GM19035 (cell line): ENCODE measurements at regions not wholly inside any gene's neighbourhood (a gene's known extent, or its start where the extent isn't known, plus 50 kb on each side); places are given as distances from the start of the nearest gene placed in this dataset.

Experiments used
- ATAC-seq: cut with Tn5 transposase; IDR thresholded peaks from one replicate; pipeline ENCODE4 v1.9.1; 2021; ENCODE audit not compliant: unreplicated experiment

DNA sequence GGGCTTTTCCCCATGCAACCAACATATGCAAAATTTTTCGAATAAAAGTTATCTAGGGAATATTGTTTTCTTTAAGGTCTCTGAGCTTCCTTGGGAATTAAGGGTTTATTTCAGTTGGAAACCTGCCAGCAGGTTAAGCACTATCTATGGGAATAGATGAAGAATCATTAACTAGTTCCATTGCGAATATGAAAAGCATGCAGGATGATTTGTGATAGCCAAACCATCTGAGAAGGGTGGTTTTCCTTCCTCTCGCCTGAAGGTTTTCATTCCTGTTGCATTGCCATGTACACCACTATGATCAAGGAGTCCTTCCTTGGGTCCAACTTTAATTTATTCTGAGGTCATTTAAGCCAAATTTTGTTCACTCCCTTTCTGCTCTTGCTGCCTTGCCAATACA lies 184.9 kb downstream of the NR2F2 start:
- ATAC-seq: no peak

DNA sequence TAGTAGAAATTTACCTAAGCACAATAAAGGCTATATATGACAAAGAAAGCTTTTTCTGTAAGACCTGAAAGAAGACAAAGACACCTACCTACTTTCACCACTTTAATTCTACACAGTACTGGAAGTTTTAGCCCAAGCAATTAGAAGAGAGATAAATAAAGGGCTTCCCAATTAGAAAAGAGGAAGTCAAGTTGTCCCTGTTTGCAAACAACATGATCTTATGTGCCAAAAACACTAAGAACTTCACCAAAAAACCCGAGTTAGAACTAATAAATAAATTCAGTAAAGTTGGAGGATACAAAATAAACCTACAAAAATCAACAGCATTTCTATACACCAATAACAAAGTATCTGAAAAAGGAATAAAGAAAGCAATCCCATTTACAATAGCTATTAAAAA lies 190.9 kb downstream of the NR2F2 start:
- no peak for ATAC-seq

DNA sequence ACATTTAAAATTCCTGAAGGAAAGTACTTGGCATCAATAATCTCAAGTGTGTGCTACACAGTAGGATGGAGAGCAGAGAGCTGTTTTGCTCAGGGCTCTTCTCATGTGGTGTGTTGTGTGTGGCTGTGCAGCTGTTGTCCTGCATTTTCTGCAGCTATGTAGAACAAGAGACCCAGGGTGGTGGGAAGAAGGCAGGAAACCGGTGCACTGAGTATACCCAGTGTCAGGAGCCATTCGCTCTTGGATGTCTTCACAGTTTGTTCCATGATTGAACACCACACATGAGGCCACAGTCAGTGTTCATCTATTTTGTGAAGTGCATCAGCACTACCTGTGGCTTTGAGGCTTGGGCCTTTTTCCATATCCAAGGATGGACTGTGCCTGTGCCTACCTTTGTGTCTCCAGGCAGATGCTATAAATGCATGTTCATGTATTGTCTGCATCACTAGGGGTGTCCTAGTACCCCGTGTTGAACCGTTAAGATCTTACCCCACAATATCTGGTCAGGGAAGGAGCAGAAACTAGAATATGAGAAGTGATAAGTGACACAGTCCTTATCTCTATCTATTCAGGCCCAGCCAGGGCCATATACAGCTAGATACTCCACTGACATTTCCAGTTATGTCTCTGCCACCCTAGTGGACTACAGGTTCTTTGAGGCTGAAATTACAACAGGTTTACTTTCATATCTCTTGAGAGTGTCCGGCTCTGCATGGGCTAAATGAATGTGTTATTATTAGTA lies 194.3 kb downstream of the NR2F2 start:
- ATAC-seq: no peak

DNA sequence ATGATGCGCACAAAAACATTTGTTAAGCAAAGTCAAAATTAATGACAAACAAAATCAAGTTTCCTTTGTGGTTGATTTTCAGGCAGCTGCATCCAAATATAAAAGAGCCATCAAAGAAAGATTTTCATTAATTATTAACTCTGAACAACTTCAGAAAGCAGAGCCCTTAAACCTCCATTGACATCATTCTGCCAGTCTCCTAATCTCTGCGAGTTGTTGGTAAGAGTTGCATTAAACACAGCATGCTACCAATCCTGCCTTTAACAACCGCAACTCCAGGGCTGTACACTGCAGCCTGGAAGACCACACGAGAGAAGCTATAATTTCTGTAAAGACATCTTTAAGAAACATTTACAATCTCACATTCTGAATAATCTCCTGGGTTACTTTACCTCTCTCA lies 204.6 kb downstream of the NR2F2 start:
- ATAC-seq: no peak

DNA sequence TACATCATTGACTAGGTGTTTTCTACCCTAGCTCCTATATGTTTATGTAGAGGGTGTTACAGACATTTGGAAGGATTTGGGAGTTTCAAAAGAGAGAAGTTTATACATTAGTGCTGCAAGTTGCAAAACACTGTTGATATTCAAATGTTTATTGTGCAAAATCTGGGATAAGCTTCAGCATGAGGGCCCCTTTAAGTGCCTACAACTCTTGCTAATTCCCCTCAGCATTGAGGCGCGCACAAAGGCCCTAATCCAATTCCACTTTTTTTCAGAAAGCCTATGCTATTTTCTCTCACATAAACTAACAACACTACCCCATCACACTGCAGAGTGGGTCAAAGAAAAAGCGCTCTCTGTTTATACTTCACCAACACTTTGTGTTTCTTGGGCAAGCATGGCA lies 208.0 kb downstream of the NR2F2 start:
- ATAC-seq: no peak

DNA sequence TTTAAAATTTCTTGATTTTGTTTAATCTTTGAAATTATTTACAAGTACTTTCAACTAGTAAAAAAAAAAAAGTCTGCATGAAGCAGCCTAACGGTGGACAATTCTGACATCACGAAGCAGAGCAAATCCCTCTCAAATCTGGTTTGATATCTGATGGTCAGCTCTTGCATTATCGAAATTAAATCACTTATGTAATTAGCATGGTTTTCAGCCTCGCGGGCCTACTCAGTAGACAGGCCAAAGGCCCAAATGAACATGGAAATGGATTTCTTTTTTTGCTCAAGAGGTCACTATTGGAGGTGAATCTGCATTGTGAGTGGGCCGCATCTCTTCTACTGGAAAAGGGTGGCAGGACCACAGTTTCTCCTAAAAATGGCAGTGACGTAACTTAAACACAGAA lies 209.8 kb downstream of the NR2F2 start:
- ATAC-seq: no peak

DNA sequence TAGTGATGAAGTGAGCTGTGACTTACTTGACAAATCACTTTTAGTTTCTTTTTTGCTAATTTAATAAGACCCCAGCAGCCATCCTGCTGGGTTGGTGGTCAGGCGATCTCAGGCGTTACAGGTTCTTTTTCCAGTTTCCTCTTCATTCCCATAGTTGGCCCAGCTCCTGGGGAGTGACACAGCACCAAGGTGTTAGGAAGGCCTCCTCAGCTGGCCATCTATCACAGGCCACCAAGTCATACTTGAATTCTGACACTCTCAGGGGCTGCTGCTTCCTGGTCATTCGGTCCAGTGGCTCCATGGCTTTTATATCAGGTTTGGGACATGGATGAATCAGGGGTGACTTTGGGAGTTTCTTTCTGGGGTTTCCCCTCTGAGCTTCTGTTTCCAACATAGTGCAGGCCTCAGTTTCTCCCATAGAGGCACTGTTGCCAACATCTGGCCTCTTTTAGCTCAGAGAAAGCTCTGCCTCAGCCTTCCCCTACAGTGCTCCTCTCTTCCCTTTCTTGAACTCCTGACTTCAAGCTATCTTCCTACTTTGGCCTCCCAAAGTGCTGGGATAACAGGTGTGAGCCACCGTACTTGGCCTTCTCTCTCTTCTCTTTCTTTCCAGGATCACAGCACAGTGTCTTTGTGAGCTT lies 211.8 kb downstream of the NR2F2 start:
- ATAC-seq: no peak

DNA sequence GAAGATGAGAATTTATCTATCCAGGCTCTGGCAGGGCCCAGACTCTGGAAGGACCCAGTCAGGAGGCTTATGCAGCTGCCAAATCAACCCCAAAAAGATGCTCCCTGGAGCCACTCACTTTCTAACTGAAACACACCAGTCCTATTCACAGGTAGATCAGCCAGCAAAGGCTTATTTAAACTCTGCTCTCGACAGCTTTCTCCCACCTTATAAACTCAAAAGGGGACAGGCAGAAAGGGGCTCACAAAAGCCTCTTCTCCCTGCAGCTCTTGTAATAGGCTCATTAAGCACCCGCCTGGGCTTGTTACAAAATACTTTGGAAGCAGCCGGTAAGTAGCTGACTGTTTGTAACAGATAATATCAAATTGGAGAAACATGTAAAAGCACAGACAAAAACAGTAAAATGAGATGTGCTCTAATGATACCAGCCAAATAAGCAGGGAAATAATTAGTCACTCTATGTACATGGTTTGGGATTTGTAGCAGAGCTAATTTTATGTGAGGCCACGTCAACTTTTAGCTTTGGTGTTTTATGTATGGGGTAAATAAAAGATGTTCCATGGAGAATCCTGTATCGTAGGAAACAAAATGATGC lies 213.8 kb downstream of the NR2F2 start:
- no peak for ATAC-seq

DNA sequence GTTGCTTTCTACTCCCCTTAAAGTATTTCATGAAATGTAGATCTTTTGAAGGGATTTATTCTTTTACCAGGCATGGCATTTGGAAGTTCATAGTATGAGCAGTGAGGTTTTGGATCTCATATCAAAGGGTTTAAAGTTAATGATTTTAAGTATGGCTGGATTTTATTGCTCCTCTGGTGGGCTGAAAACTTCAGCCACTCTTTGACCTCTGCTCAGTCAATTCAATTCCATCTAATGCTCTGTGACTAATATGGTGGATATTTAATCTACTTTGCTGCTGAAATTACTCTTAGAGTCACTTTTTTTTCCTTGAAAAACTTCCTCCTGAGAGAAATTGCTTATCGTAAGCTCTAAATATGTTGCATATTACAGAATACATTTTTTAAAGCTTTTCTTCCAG lies 218.6 kb downstream of the NR2F2 start:
- ATAC-seq: no peak

DNA sequence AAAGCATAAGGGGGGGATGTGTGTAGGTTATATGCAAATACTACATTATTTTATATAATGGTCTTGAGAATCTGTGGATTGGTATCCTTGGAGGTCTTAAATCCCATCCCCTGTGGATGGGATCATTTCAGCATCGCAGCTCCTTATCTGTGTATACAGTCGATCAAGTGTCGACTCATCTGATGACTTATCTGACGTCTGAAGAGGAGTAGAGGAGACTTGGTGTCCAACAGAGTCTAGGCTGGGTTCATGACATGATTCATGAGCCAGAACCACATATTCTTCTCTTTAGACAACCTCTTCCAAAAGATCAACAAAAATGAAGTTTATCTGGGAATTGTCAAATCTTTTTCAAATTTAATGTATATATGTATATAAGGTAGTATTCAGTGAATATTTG lies 220.7 kb downstream of the NR2F2 start:
- ATAC-seq: no peak

DNA sequence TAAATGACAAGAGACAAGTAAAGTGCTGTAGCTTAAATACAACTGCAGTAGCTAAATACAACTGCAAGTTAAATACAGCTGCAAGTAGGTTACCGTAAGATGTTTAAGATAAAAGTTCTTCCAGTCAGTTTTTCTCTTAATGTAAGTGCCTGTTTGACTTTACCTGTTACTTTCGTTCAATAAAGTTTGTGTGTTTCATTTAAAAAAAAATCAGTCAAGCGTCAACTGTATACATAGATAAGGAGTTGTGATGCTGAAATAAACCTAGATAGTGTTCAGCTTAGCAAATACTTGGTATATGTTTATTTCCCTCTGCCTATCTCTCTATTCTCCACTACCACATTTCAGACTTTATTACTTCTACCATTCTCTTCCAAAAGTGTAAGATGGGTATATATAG lies 221.2 kb downstream of the NR2F2 start:
- no peak for ATAC-seq

DNA sequence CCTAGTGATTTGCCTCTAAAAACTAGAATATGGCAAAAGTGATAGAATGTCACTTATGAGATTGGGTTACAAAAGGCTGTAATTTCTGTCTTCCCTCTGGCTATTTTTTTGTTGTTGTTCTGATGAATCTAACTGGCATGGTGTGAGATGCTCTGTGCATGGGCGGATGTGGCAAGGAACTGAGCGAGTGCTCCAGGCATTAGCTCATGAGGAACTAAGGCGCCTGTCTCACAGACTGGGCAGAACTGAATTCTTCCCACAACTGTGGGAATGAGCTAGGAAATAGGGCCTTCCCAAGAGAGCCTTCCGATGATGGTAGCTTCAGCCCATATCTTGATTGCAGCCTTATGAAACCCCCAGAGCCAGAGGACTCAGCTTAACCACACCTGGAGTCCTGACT lies 222.5 kb downstream of the NR2F2 start:
- no peak for ATAC-seq

DNA sequence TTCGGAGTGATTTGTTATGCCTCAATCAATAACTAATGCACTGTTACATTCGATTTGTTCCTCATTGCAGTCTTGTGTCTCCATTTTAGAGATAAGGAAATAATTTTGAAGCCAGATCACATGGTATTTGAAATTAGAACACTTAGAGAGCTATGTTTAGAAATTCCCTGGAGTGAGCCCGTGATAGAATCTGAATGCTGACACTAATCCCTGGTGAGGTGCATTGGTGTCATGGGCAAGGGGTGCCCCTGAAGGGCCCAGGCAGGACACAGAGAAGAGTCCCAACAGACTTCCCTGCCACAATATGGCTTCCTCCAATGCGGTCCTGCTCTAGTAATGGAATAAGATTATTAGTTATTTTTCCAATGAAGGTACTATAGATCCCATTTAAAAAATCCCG lies 223.0 kb downstream of the NR2F2 start:
- no peak for ATAC-seq

DNA sequence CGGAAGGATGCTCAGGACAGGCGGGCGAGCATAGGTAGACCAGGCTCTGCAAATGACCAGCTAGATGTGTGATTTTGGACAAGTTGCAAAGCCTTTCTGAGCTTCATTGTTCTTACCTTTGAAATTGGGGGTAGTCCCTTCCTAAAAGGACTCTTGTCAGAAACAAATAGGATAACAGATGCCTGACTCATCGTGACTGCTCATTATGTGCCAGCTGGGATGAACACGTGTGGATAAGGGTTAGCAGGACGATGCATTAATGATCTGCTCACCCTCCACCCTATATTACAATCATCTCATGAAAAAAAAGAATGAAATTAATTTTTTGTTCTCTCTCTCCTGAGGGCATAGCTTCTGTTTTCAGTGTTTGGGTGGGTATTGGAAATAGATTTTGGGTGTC lies 223.4 kb downstream of the NR2F2 start:
- ATAC-seq: no peak

DNA sequence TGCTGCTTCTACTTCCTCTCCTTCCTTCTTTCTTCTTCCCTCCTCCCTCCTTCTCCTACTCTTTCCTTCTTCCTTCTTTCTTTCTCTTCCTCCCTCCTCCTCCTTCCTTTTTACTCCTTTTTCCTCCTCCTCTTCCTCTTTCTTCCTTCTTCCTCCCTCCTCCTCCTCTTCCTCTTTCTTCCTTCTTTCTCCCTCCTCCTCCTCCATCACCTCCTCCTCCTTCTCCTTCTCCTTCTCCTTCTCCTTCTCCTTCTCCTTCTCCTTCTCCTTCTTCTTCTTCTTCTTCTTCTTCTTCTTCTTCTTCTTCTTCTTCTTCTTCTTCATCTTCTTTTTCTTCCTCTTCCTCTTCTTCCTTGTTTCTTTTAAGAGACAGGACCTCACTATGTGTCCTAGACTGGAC lies 224.0 kb downstream of the NR2F2 start:
- no peak for ATAC-seq

DNA sequence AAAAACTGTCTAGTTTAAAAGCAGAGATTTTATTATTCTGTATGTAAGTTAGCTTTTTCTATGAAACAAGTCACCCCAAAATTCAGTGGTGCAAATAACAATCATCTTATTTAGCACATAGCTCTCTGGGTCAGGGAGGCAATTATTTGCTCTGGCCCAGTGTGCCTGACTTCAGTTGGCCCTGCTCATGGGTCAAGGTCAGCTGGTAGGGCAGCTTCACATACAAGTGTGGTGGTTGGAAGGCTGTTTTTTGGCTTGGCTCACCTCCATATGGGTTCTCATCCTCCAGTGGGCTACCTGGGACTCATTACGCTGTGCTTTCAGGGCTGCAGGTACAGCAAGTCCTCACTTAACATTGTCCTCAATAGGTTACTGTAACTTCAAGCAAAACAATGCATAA lies 228.6 kb downstream of the NR2F2 start:
- no peak for ATAC-seq

DNA sequence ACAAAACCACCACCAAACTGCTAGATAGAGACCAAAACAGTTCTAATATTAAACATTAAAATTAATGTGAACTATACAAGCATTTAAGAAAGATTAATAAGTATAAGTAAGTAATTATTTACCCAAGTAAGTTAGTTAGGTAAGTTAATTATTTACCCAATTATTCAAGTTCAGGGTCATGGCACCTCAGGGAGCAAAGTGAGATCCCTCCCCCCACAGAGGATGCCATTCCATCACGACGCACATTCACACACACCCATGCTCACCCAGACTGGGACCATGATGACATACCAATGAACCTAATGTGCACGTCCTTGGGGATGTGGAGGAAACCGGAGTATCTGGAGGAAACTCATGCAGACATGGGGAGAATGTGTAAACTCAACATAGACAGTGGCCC lies 229.1 kb downstream of the NR2F2 start:
- no peak for ATAC-seq

DNA sequence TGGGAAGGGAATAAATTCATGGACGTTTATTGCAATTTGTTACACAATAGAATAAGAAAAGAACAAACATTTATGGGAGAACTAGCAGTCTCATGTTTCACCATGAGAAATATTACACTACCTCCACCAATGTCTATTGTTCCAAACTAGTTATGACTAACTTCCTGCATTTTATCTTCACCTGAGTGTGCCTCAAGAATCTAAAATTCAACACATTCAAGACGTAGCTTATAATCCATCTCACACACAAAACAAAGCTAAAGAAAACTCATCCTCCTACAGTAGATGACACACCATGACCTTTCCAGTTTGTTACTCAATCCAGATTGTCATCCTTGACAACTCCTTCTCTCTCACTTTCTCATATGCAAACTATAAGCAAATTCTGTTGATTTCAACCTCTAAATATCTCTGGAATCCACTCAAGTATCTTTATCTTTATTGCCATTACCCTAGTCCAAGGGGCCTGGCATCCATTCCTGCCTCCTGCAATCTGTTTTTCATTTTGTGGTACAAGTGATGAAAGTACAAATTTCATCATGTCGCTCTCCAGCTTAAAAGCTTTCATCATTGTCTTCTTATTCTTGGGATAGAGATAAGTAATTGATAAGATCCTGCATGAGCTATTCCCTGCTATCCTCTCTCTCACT lies 229.9 kb downstream of the NR2F2 start:
- ATAC-seq: no peak

DNA sequence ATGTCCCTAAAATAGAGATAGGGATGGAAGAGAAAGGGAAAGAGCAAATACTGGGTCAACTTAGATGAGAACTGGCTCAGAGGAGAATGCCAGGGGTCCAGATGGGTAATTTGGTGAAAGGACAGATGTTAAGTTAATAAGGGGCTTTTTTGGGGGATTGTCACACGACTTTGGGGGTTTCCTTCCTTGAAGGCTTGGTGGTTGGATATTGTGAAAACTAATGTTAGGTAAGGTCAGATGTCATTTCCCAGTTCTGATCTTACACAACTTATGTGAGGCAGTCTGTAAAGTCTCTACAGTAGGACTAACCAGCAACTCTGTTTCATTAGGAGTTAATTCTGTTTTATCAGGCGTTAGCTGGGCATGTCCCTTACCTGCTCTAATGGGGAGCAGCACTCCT lies 231.1 kb downstream of the NR2F2 start:
- no peak for ATAC-seq

DNA sequence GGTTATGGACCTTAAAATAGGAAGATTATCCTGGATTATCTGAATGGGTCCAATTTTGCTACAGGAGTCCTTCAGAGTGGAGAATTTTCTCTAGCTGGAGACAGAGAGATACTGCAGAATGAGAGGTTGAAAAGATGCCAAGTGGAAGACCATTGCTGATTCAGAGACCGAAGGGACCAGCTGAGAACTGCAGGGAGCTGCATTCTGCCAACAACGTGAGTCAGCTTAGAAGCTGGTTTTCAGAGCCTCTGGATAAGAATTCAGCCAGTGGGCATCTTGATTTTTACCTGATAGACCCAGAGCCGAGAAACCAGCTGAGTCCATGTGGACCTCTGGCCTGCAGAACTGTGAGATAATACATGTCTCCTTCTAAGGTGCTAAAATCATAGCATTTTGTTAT lies 234.0 kb downstream of the NR2F2 start:
- ATAC-seq: no peak

DNA sequence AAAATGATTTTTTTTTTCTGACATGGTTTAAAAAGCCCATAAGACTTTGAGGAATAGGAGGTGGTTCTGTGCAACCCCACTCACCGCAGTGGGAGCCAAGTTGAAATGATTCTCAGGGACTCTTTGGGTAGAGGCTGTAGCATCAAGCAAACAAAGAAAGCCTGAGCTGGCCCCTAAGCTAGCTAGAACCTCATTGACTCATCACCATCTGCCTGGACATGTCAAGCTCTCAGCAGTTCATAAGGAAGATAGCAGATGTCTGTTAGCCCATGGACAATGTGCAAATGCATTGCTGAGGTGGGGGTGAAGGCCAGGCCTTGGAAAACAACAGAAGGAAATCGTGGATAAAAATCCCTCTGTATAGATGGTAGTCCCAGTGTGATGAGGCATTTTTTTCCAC lies 234.8 kb downstream of the NR2F2 start:
- ATAC-seq: no peak

DNA sequence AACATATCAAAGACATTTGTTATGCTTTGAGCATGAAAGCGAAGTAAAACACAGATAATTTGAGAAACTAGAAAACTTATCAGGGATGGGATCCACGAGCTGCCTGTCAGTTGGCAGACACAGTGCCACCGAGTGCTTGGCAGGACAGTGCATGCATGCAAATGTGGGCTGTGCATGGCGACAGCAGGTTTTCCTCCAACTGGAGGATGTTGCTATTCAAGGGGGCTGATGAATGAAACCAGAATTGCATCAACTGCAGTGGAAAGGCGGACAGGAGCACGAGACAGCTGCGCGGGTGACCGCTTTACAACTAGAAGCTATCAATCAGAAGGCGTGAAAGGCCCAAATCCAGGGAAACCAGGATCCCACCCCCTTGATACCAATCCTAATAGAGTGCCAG lies 244.3 kb downstream of the NR2F2 start:
- no peak for ATAC-seq
